Endometrial microvascular endothelial cells (primary cell): ENCODE measurements at regions not wholly inside any gene's neighbourhood (a gene's known extent, or its start where the extent isn't known, plus 50 kb on each side); places are given as distances from the start of the nearest gene placed in this dataset.

Experiments used
- in situ Hi-C: cut with HindIII; loops from 2 replicates; pipeline ENCODE4 v1.10.0; 2017; ENCODE audit warnings: low sequenced_read_pairs, low pct_unique_long_range_greater_than_20kb; ENCODE audit errors: inconsistent ontology term

- in situ Hi-C loops: loop anchor here (25.0 kb wide), 2 partner anchors 202 to 748 kb away; partner anchors contain the start of gene ACTBL2
These were observed 224.6 kb downstream of the PLK2 start for GRCh38 chr5:58235299-58235698.

GRCh38 chr5:58232130-58232529 lies 227.8 kb downstream of the PLK2 start:
- in situ Hi-C loops: loop anchor here (25.0 kb wide), 2 partner anchors 205 to 745 kb away; partner anchors contain the start of gene ACTBL2

- in situ Hi-C loops: loop anchor here (25.0 kb wide), 2 partner anchors 206 to 744 kb away; partner anchors contain the start of gene ACTBL2
These were observed 228.8 kb downstream of the PLK2 start for GRCh38 chr5:58231041-58231440.

GRCh38 chr5:58228896-58229295 lies 231.0 kb downstream of the PLK2 start:
- in situ Hi-C loops: loop anchor here (25.0 kb wide), 2 partner anchors 208 to 742 kb away; partner anchors contain the start of gene ACTBL2

- in situ Hi-C loops: loop anchor here (25.0 kb wide), 2 partner anchors 209 to 741 kb away; partner anchors contain the start of gene ACTBL2
These were observed 232.0 kb downstream of the PLK2 start for GRCh38 chr5:58227858-58228257.

GRCh38 chr5:58224661-58225060 lies 235.2 kb downstream of the PLK2 start:
- in situ Hi-C loops: loop anchor here (25.0 kb wide), 2 partner anchors 213 to 737 kb away; partner anchors contain the start of gene ACTBL2

GRCh38 chr5:58224221-58224620 lies 235.7 kb downstream of the PLK2 start:
- in situ Hi-C loops: no loop called here

- in situ Hi-C loops: no loop called here
These were observed 244.5 kb downstream of the PLK2 start for GRCh38 chr5:58215364-58215763.

- in situ Hi-C loops: no loop called here
These were observed 248.4 kb downstream of the PLK2 start for GRCh38 chr5:58211441-58211840.

- in situ Hi-C loops: no loop called here
These were observed 251.2 kb downstream of the PLK2 start for GRCh38 chr5:58208674-58209073.

GRCh38 chr5:58207076-58207475 lies 252.8 kb downstream of the PLK2 start:
- in situ Hi-C loops: no loop called here

- in situ Hi-C loops: no loop called here
These were observed 254.9 kb downstream of the PLK2 start for GRCh38 chr5:58204966-58205365.

GRCh38 chr5:58202941-58203444 lies 256.9 kb downstream of the PLK2 start:
- in situ Hi-C loops: no loop called here

GRCh38 chr5:58201922-58202648 lies 257.8 kb downstream of the PLK2 start:
- in situ Hi-C loops: no loop called here

GRCh38 chr5:58200451-58200850 lies 259.4 kb downstream of the PLK2 start:
- in situ Hi-C loops: no loop called here

GRCh38 chr5:58199087-58199486 lies 260.8 kb downstream of the PLK2 start:
- in situ Hi-C loops: no loop called here

GRCh38 chr5:58198330-58198729 lies 261.6 kb downstream of the PLK2 start:
- in situ Hi-C loops: no loop called here

- in situ Hi-C loops: no loop called here
These were observed 262.0 kb downstream of the PLK2 start for GRCh38 chr5:58197875-58198274.

- in situ Hi-C loops: no loop called here
These were observed 268.4 kb downstream of the PLK2 start for GRCh38 chr5:58191443-58191842.

GRCh38 chr5:58188262-58188651 lies 271.6 kb downstream of the PLK2 start:
- in situ Hi-C loops: no loop called here
